ENCODE measurements at regions not wholly inside any gene's neighbourhood (a gene's known extent, or its start where the extent isn't known, plus 50 kb on each side); places are given as distances from the start of the nearest gene placed in this dataset.

- peaks cover 12% of the 10 kb centered on the region for H3K9me3 Mint-ChIP-seq (ENCODE audit: insufficient read depth)
- ChIA-PET CTCF (no interaction called here), POLR2A (no interaction called here)
- H3K27me3 Mint-ChIP-seq (ENCODE audit: low read depth): no peaks in the 10 kb centered on the region
- no peak overlapping the region for H3K27ac Mint-ChIP-seq
- no peaks in the 10 kb centered on the region for H3K4me1 Mint-ChIP-seq (ENCODE audit: low read depth)
- DNase-seq (no peak), ATAC-seq (no peak)
- H3K36me3 Mint-ChIP-seq (ENCODE audit: low read depth): no peaks in the 10 kb centered on the region
- H3K4me3 Mint-ChIP-seq: no peak overlapping the region
Measured at GRCh38 chr14:29148221-29148620, 381.6 kb downstream of the FOXG1 start.

GRCh38 chr14:29149798-29150197 lies 383.2 kb downstream of the FOXG1 start:
- CTCF ChIA-PET: no interaction called here
- Mint-ChIP-seq H3K4me1 (ENCODE audit: low read depth) (no peaks in the 10 kb centered on the region), H3K4me3 (no peak overlapping the region), H3K27me3 (ENCODE audit: low read depth) (no peaks in the 10 kb centered on the region), H3K27ac (no peak overlapping the region), H3K36me3 (ENCODE audit: low read depth) (no peaks in the 10 kb centered on the region), H3K9me3 (ENCODE audit: insufficient read depth) (peaks cover 12% of the 10 kb centered on the region)
- no peak for ATAC-seq
- no peak for DNase-seq
- POLR2A ChIA-PET: no interaction called here

GRCh38 chr14:29150659-29151058 lies 384.1 kb downstream of the FOXG1 start:
- Mint-ChIP-seq H3K27me3 (ENCODE audit: low read depth) (no peaks in the 10 kb centered on the region), H3K4me1 (ENCODE audit: low read depth) (no peaks in the 10 kb centered on the region)

GRCh38 chr14:29156096-29156495 lies 389.5 kb downstream of the FOXG1 start:
- H3K27ac Mint-ChIP-seq: no peak overlapping the region
- no peak overlapping the region for H3K4me3 Mint-ChIP-seq
- ChIA-PET CTCF (no interaction called here), POLR2A (no interaction called here)
- H3K4me1 Mint-ChIP-seq (ENCODE audit: low read depth): no peaks in the 10 kb centered on the region
- no peak for ATAC-seq
- peaks cover 8% of the 10 kb centered on the region for H3K9me3 Mint-ChIP-seq (ENCODE audit: insufficient read depth)
- H3K36me3 Mint-ChIP-seq (ENCODE audit: low read depth): no peaks in the 10 kb centered on the region
- H3K27me3 Mint-ChIP-seq (ENCODE audit: low read depth): no peaks in the 10 kb centered on the region
- no peak for DNase-seq

More at GRCh38 chr14:29150659-29151058, 384.1 kb downstream of the FOXG1 start:
- ChIA-PET POLR2A (no interaction called here), CTCF (no interaction called here)
- H3K27ac Mint-ChIP-seq: no peak overlapping the region
- ATAC-seq (no peak), DNase-seq (no peak)
- H3K36me3 Mint-ChIP-seq (ENCODE audit: low read depth): no peaks in the 10 kb centered on the region
- H3K9me3 Mint-ChIP-seq (ENCODE audit: insufficient read depth): peaks cover 12% of the 10 kb centered on the region
- no peak overlapping the region for H3K4me3 Mint-ChIP-seq

- Mint-ChIP-seq H3K4me1 (ENCODE audit: low read depth) (no peaks in the 10 kb centered on the region), H3K27me3 (ENCODE audit: low read depth) (no peaks in the 10 kb centered on the region), H3K4me3 (no peak overlapping the region), H3K9me3 (ENCODE audit: insufficient read depth) (no peaks in the 10 kb centered on the region), H3K27ac (no peak overlapping the region), H3K36me3 (ENCODE audit: low read depth) (no peaks in the 10 kb centered on the region)
- no peak for DNase-seq
- no peak for ATAC-seq
- CTCF ChIA-PET: no interaction called here
- POLR2A ChIA-PET: no interaction called here
Measured at GRCh38 chr14:29161593-29161992, 395.0 kb downstream of the FOXG1 start.

GRCh38 chr14:29163109-29163508 lies 396.5 kb downstream of the FOXG1 start:
- H3K27me3 Mint-ChIP-seq (ENCODE audit: low read depth): no peaks in the 10 kb centered on the region
- no peaks in the 10 kb centered on the region for H3K36me3 Mint-ChIP-seq (ENCODE audit: low read depth)
- no peaks in the 10 kb centered on the region for H3K4me1 Mint-ChIP-seq (ENCODE audit: low read depth)
- POLR2A ChIA-PET: no interaction called here
- DNase-seq (no peak), ATAC-seq (no peak)
- no peak overlapping the region for H3K4me3 Mint-ChIP-seq
- no peaks in the 10 kb centered on the region for H3K9me3 Mint-ChIP-seq (ENCODE audit: insufficient read depth)
- CTCF ChIA-PET: no interaction called here
- no peak overlapping the region for H3K27ac Mint-ChIP-seq

- Mint-ChIP-seq H3K4me3 (no peak overlapping the region), H3K36me3 (ENCODE audit: low read depth) (no peaks in the 10 kb centered on the region), H3K4me1 (ENCODE audit: low read depth) (no peaks in the 10 kb centered on the region), H3K9me3 (ENCODE audit: insufficient read depth) (no peaks in the 10 kb centered on the region), H3K27ac (no peak overlapping the region), H3K27me3 (ENCODE audit: low read depth) (no peaks in the 10 kb centered on the region)
- DNase-seq (no peak), ATAC-seq (no peak)
- POLR2A ChIA-PET: no interaction called here
- CTCF ChIA-PET: no interaction called here
Measured at GRCh38 chr14:29165431-29165830, 398.8 kb downstream of the FOXG1 start.

GRCh38 chr14:29166507-29166906 lies 399.9 kb downstream of the FOXG1 start:
- H3K27ac Mint-ChIP-seq: no peak overlapping the region
- peaks cover 3% of the 10 kb centered on the region for H3K9me3 Mint-ChIP-seq (ENCODE audit: insufficient read depth)
- DNase-seq (no peak), ATAC-seq (no peak)
- no peaks in the 10 kb centered on the region for H3K4me1 Mint-ChIP-seq (ENCODE audit: low read depth)
- CTCF ChIA-PET: interaction anchor here (0.6 kb wide), 1 partner anchor 387 kb away, joined by 3 read pairs; no protein-coding TSS in a partner anchor
- no peaks in the 10 kb centered on the region for H3K27me3 Mint-ChIP-seq (ENCODE audit: low read depth)
- H3K36me3 Mint-ChIP-seq (ENCODE audit: low read depth): no peaks in the 10 kb centered on the region
- H3K4me3 Mint-ChIP-seq: no peak overlapping the region
- POLR2A ChIA-PET: no interaction called here

GRCh38 chr14:29168149-29168548 lies 401.6 kb downstream of the FOXG1 start:
- ChIA-PET POLR2A (no interaction called here), CTCF (no interaction called here)
- no peak for ATAC-seq
- Mint-ChIP-seq H3K9me3 (ENCODE audit: insufficient read depth) (peaks cover 6% of the 10 kb centered on the region), H3K27ac (no peak overlapping the region), H3K4me1 (ENCODE audit: low read depth) (no peaks in the 10 kb centered on the region), H3K27me3 (ENCODE audit: low read depth) (no peaks in the 10 kb centered on the region), H3K36me3 (ENCODE audit: low read depth) (no peaks in the 10 kb centered on the region), H3K4me3 (no peak overlapping the region)
- DNase-seq: no peak

GRCh38 chr14:29169408-29169807 lies 402.8 kb downstream of the FOXG1 start:
- Mint-ChIP-seq H3K36me3 (ENCODE audit: low read depth) (no peaks in the 10 kb centered on the region), H3K4me3 (no peak overlapping the region), H3K4me1 (ENCODE audit: low read depth) (no peaks in the 10 kb centered on the region), H3K27me3 (ENCODE audit: low read depth) (no peaks in the 10 kb centered on the region), H3K27ac (no peak overlapping the region), H3K9me3 (ENCODE audit: insufficient read depth) (peaks cover 6% of the 10 kb centered on the region)
- POLR2A ChIA-PET: no interaction called here
- ATAC-seq (no peak), DNase-seq (no peak)
- CTCF ChIA-PET: no interaction called here

GRCh38 chr14:29175706-29176105 lies 409.1 kb downstream of the FOXG1 start:
- POLR2A ChIA-PET: no interaction called here
- no peaks in the 10 kb centered on the region for H3K4me1 Mint-ChIP-seq (ENCODE audit: low read depth)
- H3K36me3 Mint-ChIP-seq (ENCODE audit: low read depth): no peaks in the 10 kb centered on the region
- ATAC-seq (no peak), DNase-seq (no peak)
- H3K4me3 Mint-ChIP-seq: no peak overlapping the region
- peaks cover 6% of the 10 kb centered on the region for H3K9me3 Mint-ChIP-seq (ENCODE audit: insufficient read depth)
- CTCF ChIA-PET: no interaction called here
- H3K27me3 Mint-ChIP-seq (ENCODE audit: low read depth): no peaks in the 10 kb centered on the region
- no peak overlapping the region for H3K27ac Mint-ChIP-seq

GRCh38 chr14:29176876-29177275 lies 410.3 kb downstream of the FOXG1 start:
- no peak overlapping the region for H3K4me3 Mint-ChIP-seq
- ChIA-PET CTCF (no interaction called here), POLR2A (no interaction called here)
- H3K27ac Mint-ChIP-seq: no peak overlapping the region
- no peaks in the 10 kb centered on the region for H3K4me1 Mint-ChIP-seq (ENCODE audit: low read depth)
- no peak for ATAC-seq
- H3K9me3 Mint-ChIP-seq (ENCODE audit: insufficient read depth): no peaks in the 10 kb centered on the region
- H3K36me3 Mint-ChIP-seq (ENCODE audit: low read depth): no peaks in the 10 kb centered on the region
- H3K27me3 Mint-ChIP-seq (ENCODE audit: low read depth): no peaks in the 10 kb centered on the region
- no peak for DNase-seq

GRCh38 chr14:29178971-29179370 lies 412.4 kb downstream of the FOXG1 start:
- Mint-ChIP-seq H3K27me3 (ENCODE audit: low read depth) (no peaks in the 10 kb centered on the region), H3K9me3 (ENCODE audit: insufficient read depth) (peaks cover 4% of the 10 kb centered on the region), H3K27ac (no peak overlapping the region), H3K36me3 (ENCODE audit: low read depth) (no peaks in the 10 kb centered on the region), H3K4me3 (no peak overlapping the region), H3K4me1 (ENCODE audit: low read depth) (no peaks in the 10 kb centered on the region)
- DNase-seq (no peak), ATAC-seq (no peak)
- ChIA-PET CTCF (no interaction called here), POLR2A (no interaction called here)

All from activated CD8-positive, alpha-beta T cell treated with anti-CD3 and anti-CD28 coated beads, Interleukin-2, amount 10 ng/mL, durations not matched to agents 7 days and 5 days (primary cell).